OCI-LY1 (cell line): ENCODE measurements at regions not wholly inside any gene's neighbourhood (a gene's known extent, or its start where the extent isn't known, plus 50 kb on each side); places are given as distances from the start of the nearest gene placed in this dataset.

Source experiments
- H2AFZ ChIP-seq: fragments of 200-600 bp; sonication (generic), shearing (Covaris generic); 2 replicates; pipeline ENCODE4 v1.6.0; 2014; ENCODE audit warnings: antibody characterized with exemption, mild to moderate bottlenecking, low read length
- H3F3A ChIP-seq: fragments of 200-600 bp; sonication (generic), shearing (Covaris generic); 2 replicates; pipeline ENCODE4 v1.6.0; 2014; ENCODE audit warnings: mild to moderate bottlenecking, antibody characterized with exemption, low read length, moderate library complexity; ENCODE audit not compliant: insufficient read depth
- H3K27ac ChIP-seq: fragments of 200-600 bp; sonication (generic); 2 replicates; pipeline ENCODE4 v1.5.1; 2014; ENCODE audit warnings: low read length, mixed run types, mild to moderate bottlenecking, low read depth; ENCODE audit not compliant: poor library complexity, severe bottlenecking
- H3K27me3 ChIP-seq: fragments of 200-600 bp; sonication (generic); 2 replicates; pipeline ENCODE4 v1.6.0; 2014; ENCODE audit warnings: antibody characterized with exemption, mild to moderate bottlenecking, low read length, moderate library complexity; ENCODE audit not compliant: insufficient read depth
- H3K36me3 ChIP-seq: fragments of 200-600 bp; sonication (generic); 2 replicates; pipeline ENCODE4 v1.6.1; 2014; ENCODE audit warnings: mild to moderate bottlenecking, antibody characterized with exemption, low read length, moderate library complexity, mixed read lengths; ENCODE audit not compliant: insufficient read depth
- H3K4me1 ChIP-seq: fragments of 200-600 bp; sonication (generic); 2 replicates; pipeline ENCODE4 v1.5.1; 2014; ENCODE audit warnings: mild to moderate bottlenecking, low read length, moderate library complexity; ENCODE audit not compliant: insufficient read depth, severe bottlenecking
- H3K4me2 ChIP-seq: fragments of 200-600 bp; sonication (generic), shearing (Covaris generic); 2 replicates; pipeline ENCODE4 v1.6.1; 2014; ENCODE audit warnings: low read length
- H3K4me3 ChIP-seq: fragments of 200-600 bp; sonication (generic); 2 replicates; pipeline ENCODE4 v1.5.1; 2014; ENCODE audit warnings: low read length, low read depth, mild to moderate bottlenecking, mixed read lengths; ENCODE audit not compliant: poor library complexity, severe bottlenecking
- H3K79me2 ChIP-seq: fragments of 200-600 bp; shearing (Covaris generic); 2 replicates; pipeline ENCODE4 v1.6.1; 2016; ENCODE audit warnings: mixed run types, low read length, mixed read lengths; ENCODE audit not compliant: insufficient read depth
- H3K9ac ChIP-seq: fragments of 200-600 bp; sonication (generic), shearing (Covaris generic); 2 replicates; pipeline ENCODE4 v1.6.1; 2014; ENCODE audit warnings: mild to moderate bottlenecking, low read length, mixed read lengths
- H3K9me2 ChIP-seq: fragments of 200-600 bp; sonication (generic), shearing (Covaris generic); 2 replicates; pipeline ENCODE4 v1.6.1; 2014; ENCODE audit warnings: low read depth, mild to moderate bottlenecking, low read length, mixed read lengths
- H3K9me3 ChIP-seq: fragments of 200-600 bp; shearing (Covaris generic); 2 replicates; pipeline ENCODE4 v1.6.1; 2014; ENCODE audit warnings: low read length, mixed read lengths
- H4K20me1 ChIP-seq: fragments of 200-600 bp; sonication (generic), shearing (Covaris generic); 2 replicates; pipeline ENCODE4 v1.6.0; 2016; ENCODE audit warnings: mild to moderate bottlenecking, low read length; ENCODE audit not compliant: insufficient read depth
- EZH2 ChIP-seq: fragments of 200-600 bp; sonication (generic), shearing (Covaris generic); IDR thresholded peaks from 2 replicates; pipeline ENCODE4 v1.8.0; 2017; ENCODE audit warnings: borderline replicate concordance, mixed run types, mild to moderate bottlenecking, antibody characterized with exemption, low read length, moderate library complexity, mixed read lengths
- TF ChIP-seq, protein P1 (sequence below): fragments of 200-600 bp; sonication (generic), shearing (Covaris generic); IDR thresholded peaks from 2 replicates; pipeline ENCODE4 v1.5.1; 2017; ENCODE audit warnings: mild to moderate bottlenecking, antibody characterized with exemption, low read length, moderate library complexity, mixed read lengths

DNA sequence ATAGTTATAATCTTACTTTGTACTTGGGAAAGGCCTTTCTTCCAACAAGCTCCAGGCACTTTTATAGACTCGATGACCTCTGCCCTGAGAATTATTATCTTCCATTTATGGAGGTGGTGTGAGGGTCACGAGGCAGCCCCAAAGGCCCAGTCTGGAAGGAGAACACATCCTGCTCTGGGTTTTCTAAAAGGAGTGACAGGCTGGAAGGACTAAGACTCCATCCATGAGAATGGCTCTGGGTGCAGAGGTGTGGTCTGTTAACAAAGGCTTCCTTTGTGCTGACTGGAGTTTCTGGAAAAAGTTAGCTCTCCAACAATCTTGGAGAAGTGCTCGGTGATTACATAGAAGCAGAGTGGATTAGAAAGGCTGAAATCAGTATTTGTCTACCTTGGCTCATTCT is 74.7 kb upstream of the SESN3 start:
- H3K79me2 ChIP-seq: no peaks in the 10 kb centered on the region
- no peak overlapping the region for H3K9ac ChIP-seq
- H3K4me3 ChIP-seq: no peak overlapping the region
- no peaks in the 10 kb centered on the region for H3K9me3 ChIP-seq
- no peak overlapping the region for H2AFZ ChIP-seq
- TF ChIP-seq, protein P1, sequence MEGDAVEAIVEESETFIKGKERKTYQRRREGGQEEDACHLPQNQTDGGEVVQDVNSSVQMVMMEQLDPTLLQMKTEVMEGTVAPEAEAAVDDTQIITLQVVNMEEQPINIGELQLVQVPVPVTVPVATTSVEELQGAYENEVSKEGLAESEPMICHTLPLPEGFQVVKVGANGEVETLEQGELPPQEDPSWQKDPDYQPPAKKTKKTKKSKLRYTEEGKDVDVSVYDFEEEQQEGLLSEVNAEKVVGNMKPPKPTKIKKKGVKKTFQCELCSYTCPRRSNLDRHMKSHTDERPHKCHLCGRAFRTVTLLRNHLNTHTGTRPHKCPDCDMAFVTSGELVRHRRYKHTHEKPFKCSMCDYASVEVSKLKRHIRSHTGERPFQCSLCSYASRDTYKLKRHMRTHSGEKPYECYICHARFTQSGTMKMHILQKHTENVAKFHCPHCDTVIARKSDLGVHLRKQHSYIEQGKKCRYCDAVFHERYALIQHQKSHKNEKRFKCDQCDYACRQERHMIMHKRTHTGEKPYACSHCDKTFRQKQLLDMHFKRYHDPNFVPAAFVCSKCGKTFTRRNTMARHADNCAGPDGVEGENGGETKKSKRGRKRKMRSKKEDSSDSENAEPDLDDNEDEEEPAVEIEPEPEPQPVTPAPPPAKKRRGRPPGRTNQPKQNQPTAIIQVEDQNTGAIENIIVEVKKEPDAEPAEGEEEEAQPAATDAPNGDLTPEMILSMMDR: no peak
- no peaks in the 10 kb centered on the region for H3K36me3 ChIP-seq
- no peak overlapping the region for H3K4me2 ChIP-seq
- no peaks in the 10 kb centered on the region for H3F3A ChIP-seq
- H3K9me2 ChIP-seq: no peaks in the 10 kb centered on the region
- H3K27ac ChIP-seq: no peak overlapping the region
- no peaks in the 10 kb centered on the region for H3K4me1 ChIP-seq
- no peaks in the 10 kb centered on the region for H3K27me3 ChIP-seq
- no peaks in the 10 kb centered on the region for H4K20me1 ChIP-seq

DNA sequence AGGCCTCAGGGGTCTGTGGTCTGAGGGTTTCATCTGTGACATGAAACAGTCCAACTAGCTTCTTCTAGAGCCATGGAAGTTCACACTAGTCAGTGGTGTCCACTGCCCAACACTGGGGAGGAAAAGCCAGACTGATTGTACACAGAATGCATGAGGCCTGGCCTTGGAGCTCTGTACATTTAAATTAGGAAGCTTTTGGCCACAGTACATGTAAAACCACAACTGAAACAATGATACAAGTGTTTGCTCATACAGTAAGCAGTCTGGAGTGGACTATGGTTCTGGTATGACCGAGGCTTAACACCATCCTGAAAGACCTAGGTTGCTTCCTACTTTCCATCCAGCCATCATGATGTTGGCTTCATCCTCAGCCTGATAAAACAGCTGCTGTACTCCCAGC is 73.8 kb upstream of the SESN3 start:
- H3K4me2 ChIP-seq: no peak overlapping the region
- no peaks in the 10 kb centered on the region for H3K79me2 ChIP-seq
- no peak overlapping the region for H3K27ac ChIP-seq
- no peaks in the 10 kb centered on the region for H3K9me2 ChIP-seq
- no peaks in the 10 kb centered on the region for H3K27me3 ChIP-seq
- no peaks in the 10 kb centered on the region for H4K20me1 ChIP-seq
- H3K9ac ChIP-seq: no peak overlapping the region
- TF ChIP-seq, protein P1: no peak
- no peak for TF ChIP-seq EZH2
- H3K4me3 ChIP-seq: no peak overlapping the region
- no peak overlapping the region for H2AFZ ChIP-seq
- no peaks in the 10 kb centered on the region for H3F3A ChIP-seq
- no peaks in the 10 kb centered on the region for H3K36me3 ChIP-seq
- no peaks in the 10 kb centered on the region for H3K4me1 ChIP-seq
- no peaks in the 10 kb centered on the region for H3K9me3 ChIP-seq

DNA sequence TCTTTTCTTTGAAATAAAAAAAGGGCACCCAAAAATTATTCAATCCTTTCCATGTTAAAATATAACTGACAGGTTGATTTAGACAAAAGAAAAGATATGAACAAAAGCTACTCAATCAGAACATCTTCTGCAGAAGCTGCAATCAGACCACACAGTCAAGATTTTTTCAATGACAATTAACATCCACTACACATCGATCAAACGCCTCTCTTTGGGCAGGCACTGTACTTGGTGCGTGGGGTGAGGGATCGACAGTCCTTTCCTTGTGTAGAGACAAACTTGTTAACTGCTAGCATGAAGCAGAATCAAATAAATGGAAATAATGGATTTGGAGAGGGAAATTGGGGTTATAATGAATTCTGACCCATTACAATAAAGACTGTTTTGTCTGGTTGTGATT is 71.2 kb upstream of the SESN3 start:
- TF ChIP-seq, protein P1: no peak
- TF ChIP-seq EZH2: no peak
- Histone ChIP-seq H3K27me3 (no peaks in the 10 kb centered on the region), H4K20me1 (no peaks in the 10 kb centered on the region), H3K9me3 (no peaks in the 10 kb centered on the region), H3K4me1 (peaks cover 2% of the 10 kb centered on the region), H3F3A (no peaks in the 10 kb centered on the region), H2AFZ (no peak overlapping the region), H3K79me2 (no peaks in the 10 kb centered on the region), H3K27ac (no peak overlapping the region), H3K4me3 (no peak overlapping the region), H3K36me3 (no peaks in the 10 kb centered on the region), H3K9me2 (no peaks in the 10 kb centered on the region), H3K9ac (no peak overlapping the region), H3K4me2 (no peak overlapping the region)
